ENCODE measurements at regions not wholly inside any gene's neighbourhood (a gene's known extent, or its start where the extent isn't known, plus 50 kb on each side); places are given as distances from the start of the nearest gene placed in this dataset.

- Histone ChIP-seq H3K79me2 (replicated peaks; ENCODE audit: insufficient read depth) (no peaks in the 10 kb centered on the region), H3K4me3 (no peak overlapping the region), H4K20me1 (replicated peaks; ENCODE audit: insufficient read depth) (no peaks in the 10 kb centered on the region), H3K9me2 (ENCODE audit: insufficient read depth) (no peaks in the 10 kb centered on the region), H3K27me3 (ENCODE audit: insufficient read depth) (no peaks in the 10 kb centered on the region), H3K4me2 (no peak overlapping the region), H3K36me3 (ENCODE audit: insufficient read depth) (no peaks in the 10 kb centered on the region), H3F3A (replicated peaks; ENCODE audit: low read depth) (no peaks in the 10 kb centered on the region), H3K4me1 (ENCODE audit: insufficient read depth) (no peaks in the 10 kb centered on the region), H3K27ac (ENCODE audit: low read depth) (no peak overlapping the region), H2AFZ (0 out of 2 replicates have a peak overlapping the region, but pooled peaks have one; percentile 5)
- Mint-ChIP-seq H3K4me3 (no peak overlapping the region), H3K36me3 (ENCODE audit: low read depth) (no peaks in the 10 kb centered on the region), H3K9me3 (no peaks in the 10 kb centered on the region), H3K27ac (no peak overlapping the region), H3K4me1 (peaks cover 3% of the 10 kb centered on the region; the same call in 1 of the 3 replicates), H3K27me3 (ENCODE audit: insufficient read depth, low read depth, poor library complexity) (no peaks in the 10 kb centered on the region)
- DNase-seq (ENCODE audit: low spot score) (no peak), ATAC-seq (no peak)
- TF ChIP-seq CREB1 (CRISPR knock-in tag; IDR thresholded peaks at IDR 0.05; ENCODE audit: low read depth) (no peak), REST (IDR thresholded peaks at IDR 0.05; ENCODE audit: unreplicated experiment) (no peak), JUNB (IDR thresholded peaks at IDR 0.05; ENCODE audit: unreplicated experiment) (no peak), ETS1 (IDR thresholded peaks at IDR 0.05) (no peak), ZNF462 (CRISPR knock-in tag; IDR thresholded peaks at IDR 0.05) (no peak), ZNF114 (CRISPR knock-in tag; IDR thresholded peaks at IDR 0.05) (no peak), STAT1 (IDR thresholded peaks at IDR 0.05; ENCODE audit: unreplicated experiment) (no peak), POLR2AphosphoS5 (IDR thresholded peaks at IDR 0.05; ENCODE audit: low read depth) (no peak), ZNF331 (CRISPR knock-in tag; IDR thresholded peaks at IDR 0.05; ENCODE audit: low read depth) (no peak), CTCF (conservative IDR thresholded peaks at IDR 0.05; ENCODE audit: low read depth in 2 of 2) (no peak), EZH2phosphoT487 (IDR thresholded peaks at IDR 0.05; ENCODE audit: unreplicated experiment) (no peak), EZH2 (IDR thresholded peaks at IDR 0.05; ENCODE audit: low read depth, unreplicated experiment) (no peak), NANOG (IDR thresholded peaks at IDR 0.05; ENCODE audit: borderline replicate concordance) (no peak)
Measured at GRCh38 chr3:88957711-88958439, 149.5 kb upstream of the EPHA3 start.

Measured in GM23338 (cell line).